ENCODE measurements at regions not wholly inside any gene's neighbourhood (a gene's known extent, or its start where the extent isn't known, plus 50 kb on each side); places are given as distances from the start of the nearest gene placed in this dataset.

- no peak for DNase-seq
- H3K27ac ChIP-seq = no peak overlapping the region
- no peak for TF ChIP-seq CTCF (IDR thresholded peaks at IDR 0.05; ENCODE audit: low read depth, low read length)
- no peak overlapping the region for H3K4me3 ChIP-seq (ENCODE audit: low read depth, low read length)
- no peaks in the 10 kb centered on the region for H3K36me3 ChIP-seq
- H3K9me3 ChIP-seq (ENCODE audit: severe bottlenecking) = no peaks in the 10 kb centered on the region
- no peaks in the 10 kb centered on the region for H3K27me3 ChIP-seq (ENCODE audit: insufficient read depth, low read depth, severe bottlenecking)
Observed at GRCh38 chr1:91073299-91073698, 51.5 kb upstream of the ZNF644 start.

- H3K9me3 ChIP-seq (ENCODE audit: severe bottlenecking) = no peaks in the 10 kb centered on the region
- no peaks in the 10 kb centered on the region for H3K36me3 ChIP-seq
- no peak overlapping the region for H3K4me3 ChIP-seq (ENCODE audit: low read depth, low read length)
- no peaks in the 10 kb centered on the region for H3K27me3 ChIP-seq (ENCODE audit: insufficient read depth, low read depth, severe bottlenecking)
- no peak for DNase-seq
- no peak for TF ChIP-seq CTCF (IDR thresholded peaks at IDR 0.05; ENCODE audit: low read depth, low read length)
- H3K27ac ChIP-seq = no peak overlapping the region
Observed at GRCh38 chr1:91071838-91072237, 50.0 kb upstream of the ZNF644 start.
